ENCODE measurements at regions not wholly inside any gene's neighbourhood (a gene's known extent, or its start where the extent isn't known, plus 50 kb on each side); places are given as distances from the start of the nearest gene placed in this dataset.

DNA sequence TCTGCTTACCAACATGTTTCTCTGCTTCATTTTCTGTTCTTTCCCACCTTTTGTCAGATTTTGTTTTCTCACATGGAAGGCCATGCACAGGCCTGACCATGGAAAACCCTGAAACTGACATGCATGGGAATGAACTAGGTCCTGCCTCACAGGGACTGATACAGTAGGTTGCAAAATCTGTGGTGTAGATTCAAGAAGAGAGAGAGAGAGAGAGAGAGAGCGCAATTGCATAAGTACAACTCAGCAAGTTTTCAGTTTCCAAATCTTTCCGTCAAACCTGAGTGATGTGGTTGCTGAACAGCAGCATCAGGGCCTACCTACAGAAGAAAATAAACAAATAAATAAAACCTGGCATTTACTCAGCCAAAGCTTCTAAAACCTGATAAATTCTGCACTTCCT, 87.5 kb upstream of the RNF152 start:
- no peak overlapping the region for H3K27ac ChIP-seq
- TF ChIP-seq POLR2A (IDR thresholded peaks at IDR 0.05) (no peak), POLR2AphosphoS5 (IDR thresholded peaks at IDR 0.05) (no peak)
- TF ChIP-seq, protein P1, sequence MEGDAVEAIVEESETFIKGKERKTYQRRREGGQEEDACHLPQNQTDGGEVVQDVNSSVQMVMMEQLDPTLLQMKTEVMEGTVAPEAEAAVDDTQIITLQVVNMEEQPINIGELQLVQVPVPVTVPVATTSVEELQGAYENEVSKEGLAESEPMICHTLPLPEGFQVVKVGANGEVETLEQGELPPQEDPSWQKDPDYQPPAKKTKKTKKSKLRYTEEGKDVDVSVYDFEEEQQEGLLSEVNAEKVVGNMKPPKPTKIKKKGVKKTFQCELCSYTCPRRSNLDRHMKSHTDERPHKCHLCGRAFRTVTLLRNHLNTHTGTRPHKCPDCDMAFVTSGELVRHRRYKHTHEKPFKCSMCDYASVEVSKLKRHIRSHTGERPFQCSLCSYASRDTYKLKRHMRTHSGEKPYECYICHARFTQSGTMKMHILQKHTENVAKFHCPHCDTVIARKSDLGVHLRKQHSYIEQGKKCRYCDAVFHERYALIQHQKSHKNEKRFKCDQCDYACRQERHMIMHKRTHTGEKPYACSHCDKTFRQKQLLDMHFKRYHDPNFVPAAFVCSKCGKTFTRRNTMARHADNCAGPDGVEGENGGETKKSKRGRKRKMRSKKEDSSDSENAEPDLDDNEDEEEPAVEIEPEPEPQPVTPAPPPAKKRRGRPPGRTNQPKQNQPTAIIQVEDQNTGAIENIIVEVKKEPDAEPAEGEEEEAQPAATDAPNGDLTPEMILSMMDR (IDR thresholded peaks at IDR 0.05) = no peak
- H3K36me3 ChIP-seq = no peaks in the 10 kb centered on the region
- intact Hi-C loops (cut with DNase I) = no loop called here
- WGBS = 89% methylated on average over 2 of the region's 2 CpGs
- H3K9me3 ChIP-seq = no peaks in the 10 kb centered on the region
- no peaks in the 10 kb centered on the region for H3K4me1 ChIP-seq (replicated peaks)
- no peak for DNase-seq (ENCODE audit: low spot score)
- no peak overlapping the region for H3K4me3 ChIP-seq
- no peaks in the 10 kb centered on the region for H3K27me3 ChIP-seq (replicated peaks; ENCODE audit: insufficient read depth)

DNA sequence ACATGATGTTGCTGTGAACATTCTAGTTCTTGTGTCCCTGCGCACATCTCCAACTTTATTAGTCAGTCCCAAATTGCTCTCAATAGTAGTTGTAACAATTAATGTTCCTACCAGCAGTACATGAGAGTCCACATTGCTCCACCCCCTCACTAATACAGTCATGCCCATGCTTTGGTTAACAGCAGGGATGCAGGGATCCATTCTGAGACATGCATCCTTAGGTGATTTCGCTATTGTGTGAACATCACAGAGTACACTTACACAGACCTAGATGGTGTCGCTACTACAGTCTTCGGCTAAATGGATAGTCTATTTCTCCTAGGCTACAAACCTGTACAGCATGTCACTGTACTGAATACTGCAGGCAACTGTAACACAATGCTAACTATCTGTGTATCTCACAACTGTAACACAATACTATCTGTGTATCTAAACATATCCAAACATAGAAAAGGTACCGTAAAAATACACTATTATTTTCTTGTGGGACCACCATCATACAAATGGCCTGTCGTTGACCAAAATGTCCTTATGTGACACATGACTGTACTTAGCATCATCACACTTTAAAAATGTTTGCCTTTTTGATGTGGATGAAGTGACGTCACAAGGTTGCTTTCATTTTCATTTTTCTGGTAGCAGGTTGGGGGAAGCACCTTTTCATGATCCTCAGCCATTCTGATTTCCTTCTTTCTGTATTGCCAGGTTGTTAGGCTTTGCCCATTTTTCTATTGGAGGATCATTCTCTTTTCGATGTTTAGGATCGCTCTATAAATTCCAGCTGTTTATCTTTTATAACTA, 82.9 kb upstream of the RNF152 start:
- Histone ChIP-seq H3K4me1 (replicated peaks) (no peaks in the 10 kb centered on the region), H3K9me3 (no peaks in the 10 kb centered on the region), H3K27me3 (replicated peaks; ENCODE audit: insufficient read depth) (no peaks in the 10 kb centered on the region), H3K36me3 (no peaks in the 10 kb centered on the region), H3K4me3 (no peak overlapping the region), H3K27ac (no peak overlapping the region)
- TF ChIP-seq POLR2AphosphoS5 (IDR thresholded peaks at IDR 0.05) = no peak
- TF ChIP-seq, protein P1 (IDR thresholded peaks at IDR 0.05) = no peak
- no peak for TF ChIP-seq POLR2A (IDR thresholded peaks at IDR 0.05)
- 83% methylated on average over 9 of the region's 9 CpGs for WGBS
- intact Hi-C loops (cut with DNase I) = no loop called here
- no peak for DNase-seq (ENCODE audit: low spot score)

DNA sequence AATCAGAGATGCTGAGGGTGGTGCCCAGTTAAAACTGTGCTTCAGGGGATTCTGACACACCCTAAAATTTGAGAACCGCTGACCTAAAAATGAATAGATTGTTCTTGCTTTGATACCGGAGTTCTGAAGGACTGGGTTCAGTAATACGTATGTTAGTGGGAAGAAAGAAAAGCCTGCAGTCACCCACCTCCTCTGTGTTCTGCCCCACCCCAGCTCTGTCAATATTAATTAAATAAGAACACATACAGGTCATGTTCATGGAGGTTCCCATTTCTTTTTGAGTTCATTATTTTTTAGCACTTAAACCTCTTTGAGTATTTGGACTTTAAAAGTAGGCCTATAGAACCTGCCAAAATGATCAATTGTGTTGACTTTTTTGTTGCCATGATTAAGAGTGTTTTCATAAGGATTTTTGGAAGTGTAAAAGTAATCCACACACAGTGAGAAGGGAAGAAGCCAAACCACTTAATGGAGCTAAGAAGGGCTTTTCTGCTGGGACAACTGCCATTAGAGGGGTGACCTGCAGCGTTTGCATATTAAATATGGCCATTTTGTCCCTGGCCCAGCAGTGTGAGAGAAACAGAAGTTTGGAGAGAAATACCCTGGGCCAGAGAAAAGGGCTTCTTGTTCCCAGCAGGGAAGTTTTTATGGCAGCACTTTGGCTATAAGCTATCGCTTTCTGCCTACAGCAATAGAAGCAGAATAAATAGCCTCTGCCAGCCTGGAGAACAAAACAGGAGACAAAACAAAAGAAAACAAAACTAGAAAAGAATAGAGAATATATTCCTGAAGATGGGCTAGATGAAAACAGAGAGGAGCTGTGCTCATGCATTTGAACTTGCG, 80.7 kb upstream of the RNF152 start:
- TF ChIP-seq, protein P1 (IDR thresholded peaks at IDR 0.05) = no peak
- TF ChIP-seq POLR2AphosphoS5 (IDR thresholded peaks at IDR 0.05) (no peak), POLR2A (IDR thresholded peaks at IDR 0.05) (no peak)
- H3K4me1 ChIP-seq (replicated peaks) = no peaks in the 10 kb centered on the region
- no peak overlapping the region for H3K27ac ChIP-seq
- H3K36me3 ChIP-seq = no peaks in the 10 kb centered on the region
- H3K4me3 ChIP-seq = no peak overlapping the region
- no peaks in the 10 kb centered on the region for H3K27me3 ChIP-seq (replicated peaks; ENCODE audit: insufficient read depth)
- H3K9me3 ChIP-seq = no peaks in the 10 kb centered on the region
- DNase-seq (ENCODE audit: low spot score) = no peak
- intact Hi-C loops (cut with DNase I) = no loop called here
- 66% methylated on average over 6 of the region's 6 CpGs for WGBS

DNA sequence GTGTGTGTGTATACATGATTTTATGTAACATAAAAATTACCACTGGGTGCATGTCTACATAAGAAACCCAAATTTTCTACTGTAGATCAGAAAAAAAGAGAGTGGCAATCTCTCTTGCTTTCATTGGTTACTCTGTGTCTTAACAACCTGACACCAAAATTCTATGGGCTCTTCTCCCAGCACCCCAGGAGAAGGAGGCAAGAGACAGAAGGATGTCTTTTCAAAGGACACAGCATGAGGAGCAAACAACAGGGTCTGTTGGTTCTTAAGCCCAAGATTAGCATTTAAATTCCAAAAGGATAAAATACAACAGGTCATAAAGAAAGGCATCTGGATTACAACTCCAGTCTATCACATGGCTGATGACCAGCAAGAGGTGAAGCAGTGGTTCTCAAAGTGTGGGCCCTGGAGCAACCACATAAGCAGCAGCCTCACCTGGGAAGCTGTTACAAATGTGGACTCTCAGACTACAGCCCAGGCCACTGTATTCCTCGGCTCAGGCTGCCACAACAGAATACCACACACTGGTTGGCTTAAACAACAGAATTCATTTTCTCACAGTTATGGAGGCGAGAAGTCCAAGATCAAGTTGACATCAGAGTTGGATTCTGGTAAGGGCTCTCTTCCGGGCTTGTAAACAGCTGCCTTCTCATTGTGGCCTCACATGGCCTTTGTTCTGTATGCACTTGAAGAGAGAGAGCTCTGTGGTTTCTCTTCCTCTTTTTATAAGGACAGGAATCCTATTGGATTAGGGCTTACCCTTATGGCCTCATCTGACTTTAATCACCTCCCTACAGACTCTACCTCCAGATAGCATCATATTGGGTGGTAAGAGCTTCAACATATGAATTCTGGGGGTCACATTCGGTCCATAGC, 79.8 kb upstream of the RNF152 start:
- no peaks in the 10 kb centered on the region for H3K27me3 ChIP-seq (replicated peaks; ENCODE audit: insufficient read depth)
- DNase-seq (ENCODE audit: low spot score) = no peak
- no peaks in the 10 kb centered on the region for H3K4me1 ChIP-seq (replicated peaks)
- no peak for TF ChIP-seq POLR2A (IDR thresholded peaks at IDR 0.05)
- TF ChIP-seq POLR2AphosphoS5 (IDR thresholded peaks at IDR 0.05) = no peak
- TF ChIP-seq, protein P1 (IDR thresholded peaks at IDR 0.05) = no peak
- no peak overlapping the region for H3K27ac ChIP-seq
- intact Hi-C loops (cut with DNase I) = no loop called here
- WGBS = 64% methylated on average over 4 of the region's 4 CpGs
- no peak overlapping the region for H3K4me3 ChIP-seq
- H3K36me3 ChIP-seq = no peaks in the 10 kb centered on the region
- H3K9me3 ChIP-seq = no peaks in the 10 kb centered on the region

All from prostate gland (tissue), 2 donors.